Naive thymus-derived CD4-positive, alpha-beta T cell (primary cell): ENCODE measurements at regions not wholly inside any gene's neighbourhood (a gene's known extent, or its start where the extent isn't known, plus 50 kb on each side); places are given as distances from the start of the nearest gene placed in this dataset.
A peak's percentile ranks its signal among the peaks of the same experiment; 100 is the strongest.

ENCODE experiments used
- ATAC-seq: fragments of 150-1000 bp; cut with Tn5 transposase; 2 replicates; pipeline ENCODE4 v1.10.0; 2021; ENCODE audit warnings: mild to moderate bottlenecking, moderate library complexity
- CTCF ChIA-PET: fragments of 350-600 bp; sonication (Branson Sonifier 250); formaldehyde crosslinking; loops from one replicate; lab custom pipeline; 2021; ENCODE audit warnings: antibody characterized with exemption; lab: Charles Lee
- POLR2A ChIA-PET: fragments of 350-600 bp; sonication (Branson Sonifier 250); formaldehyde crosslinking; loops from one replicate; lab custom pipeline; 2021; ENCODE audit warnings: antibody characterized with exemption, inconsistent platforms; lab: Charles Lee
- DNase-seq, 9 donors: peaks; one replicate each; pipeline versions ENCODE4 v3.0.0 to v3.0.0-alpha.2; 2020 to 2022; ENCODE audit warnings: mixed read lengths in 1 of 9
- H3K27ac ChIP-seq: one replicate; pipeline ENCODE4 v1.7.0; 2013; ENCODE audit warnings: mild to moderate bottlenecking, low read depth, low read length, moderate library complexity
- H3K27me3 ChIP-seq, 2 donors: one replicate each; pipeline ENCODE4 v1.7.0; 2013; ENCODE audit warnings: low read length in 2 of 2, mild to moderate bottlenecking in 2 of 2, moderate library complexity in 2 of 2; ENCODE audit not compliant: control insufficient read depth in 2 of 2, insufficient read depth in 2 of 2
- H3K36me3 ChIP-seq, 3 experiments: 1 replicate in 2 of 3; 2 replicates in 1 of 3; pipeline ENCODE4 v1.7.0; 2013; ENCODE audit warnings: low read length in 3 of 3, mild to moderate bottlenecking in 3 of 3, moderate library complexity in 1 of 3; ENCODE audit not compliant: insufficient read depth in 3 of 3, control insufficient read depth in 2 of 3
- H3K4me1 ChIP-seq, 2 donors: one replicate each; pipeline ENCODE4 v1.7.0; 2013; ENCODE audit warnings: low read length in 2 of 2, mild to moderate bottlenecking in 2 of 2, moderate library complexity in 1 of 2; ENCODE audit not compliant: control insufficient read depth in 2 of 2, insufficient read depth in 2 of 2
- H3K4me3 ChIP-seq: 2 replicates; pipeline ENCODE4 v1.7.0; 2013; ENCODE audit warnings: mild to moderate bottlenecking, low read length
- H3K9me3 ChIP-seq, 3 experiments: 1 replicate in 2 of 3; 2 replicates in 1 of 3; pipeline ENCODE4 v1.7.0; 2013; ENCODE audit warnings: low read length in 3 of 3; ENCODE audit not compliant: control insufficient read depth in 2 of 3
- H3K27ac Mint-ChIP-seq, 9 donors: one replicate each; pipeline ENCODE4 v1.8.0; 2020 to 2022; ENCODE audit warnings: mixed read lengths in 9 of 9, mild to moderate bottlenecking in 8 of 9, moderate library complexity in 5 of 9, inconsistent platforms in 2 of 9
- H3K27me3 Mint-ChIP-seq, 5 donors: one replicate each; pipeline ENCODE4 v1.8.0; 2021 to 2022; ENCODE audit warnings: mixed read lengths in 5 of 5, mild to moderate bottlenecking in 1 of 5
- H3K36me3 Mint-ChIP-seq, 5 donors: one replicate each; pipeline ENCODE4 v1.8.0; 2020 to 2022; ENCODE audit warnings: mixed read lengths in 5 of 5, mild to moderate bottlenecking in 3 of 5, inconsistent platforms in 1 of 5
- H3K4me1 Mint-ChIP-seq, 7 donors: one replicate each; pipeline ENCODE4 v1.8.0; 2020 to 2022; ENCODE audit warnings: mixed read lengths in 7 of 7, mild to moderate bottlenecking in 3 of 7, inconsistent platforms in 1 of 7
- H3K4me3 Mint-ChIP-seq, 10 donors: one replicate each; pipeline ENCODE4 v1.8.0; 2020 to 2022; ENCODE audit warnings: mild to moderate bottlenecking in 10 of 10, mixed read lengths in 10 of 10, moderate library complexity in 6 of 10, inconsistent platforms in 2 of 10
- H3K9me3 Mint-ChIP-seq, 11 donors: one replicate each; pipeline ENCODE4 v1.8.0; 2020 to 2022; ENCODE audit warnings: mixed read lengths in 11 of 11, mild to moderate bottlenecking in 4 of 11, inconsistent platforms in 1 of 11, moderate library complexity in 1 of 11
- intact Hi-C, 2 donors: fragments of 100-400 bp; cut with micrococcal nuclease; formaldehyde crosslinking; loops; one replicate each; pipeline ENCODE4 v1.15.1; 2023

DNA sequence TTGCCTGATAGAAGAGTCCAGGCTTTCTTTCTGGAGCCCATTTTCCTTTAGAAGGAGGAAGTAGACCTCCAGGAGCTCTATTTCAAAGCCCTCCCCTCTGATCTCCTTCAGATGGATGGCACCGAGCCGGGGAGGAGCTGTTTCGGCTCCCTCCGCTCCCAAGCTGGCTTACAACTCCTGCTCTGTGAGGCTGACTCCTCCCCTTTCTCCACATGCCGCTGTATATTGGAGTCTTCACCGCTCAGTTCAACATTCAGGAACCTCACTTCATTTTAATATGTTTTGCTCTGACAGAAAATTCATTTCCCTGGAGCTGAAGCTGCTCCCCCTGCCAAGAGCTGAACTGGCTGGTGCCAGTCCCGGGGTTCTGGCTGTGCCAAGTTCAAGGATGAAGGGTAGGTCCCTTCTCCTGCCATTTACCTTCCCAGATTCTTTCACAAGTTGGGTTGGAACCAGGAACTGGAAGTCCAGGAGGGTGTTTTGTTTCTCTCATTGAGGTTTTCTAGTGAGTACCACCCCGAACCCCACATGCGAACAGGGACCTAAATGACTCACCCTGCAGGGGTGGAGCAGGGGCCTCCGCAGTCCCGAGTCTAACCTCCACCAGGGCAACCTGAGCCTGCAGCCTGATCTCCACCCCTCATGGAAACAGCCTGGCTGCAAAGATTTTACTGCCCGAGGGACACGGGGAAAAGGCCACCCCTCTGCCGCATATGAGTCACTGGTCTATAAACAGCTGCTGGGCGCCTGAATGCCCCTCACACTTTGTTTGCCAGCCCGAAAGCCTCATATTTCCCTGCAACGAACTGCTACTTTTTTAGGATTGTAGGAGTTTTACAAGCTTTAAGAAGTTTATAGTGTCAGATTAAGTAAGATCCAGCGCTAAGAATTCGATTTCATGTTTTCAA lies 68.6 kb upstream of the FOXA2 start:
- Histone ChIP-seq H3K27ac (no peak overlapping the region), H3K9me3 (no peaks in the 10 kb centered on the region), H3K36me3 (no peaks in the 10 kb centered on the region), H3K4me1 (no peaks in the 10 kb centered on the region), H3K27me3 (no peaks in the 10 kb centered on the region), H3K4me3 (no peak overlapping the region)
- Mint-ChIP-seq H3K27ac (no peak overlapping the region), H3K9me3 (peaks cover 0 to 5% (median 0%) of the 10 kb centered on the region in 11 donors), H3K27me3 (peaks cover 0 to 16% (median 0%) of the 10 kb centered on the region in 5 donors), H3K4me1 (peaks cover 0 to under 1% (median 0%) of the 10 kb centered on the region in 7 donors), H3K36me3 (no peaks in the 10 kb centered on the region), H3K4me3 (no peak overlapping the region)
- CTCF ChIA-PET, result no interaction called here
- intact Hi-C loops, result no loop called here
- DNase-seq, result no peak
- ATAC-seq, result no peak
- POLR2A ChIA-PET, result no interaction called here

DNA sequence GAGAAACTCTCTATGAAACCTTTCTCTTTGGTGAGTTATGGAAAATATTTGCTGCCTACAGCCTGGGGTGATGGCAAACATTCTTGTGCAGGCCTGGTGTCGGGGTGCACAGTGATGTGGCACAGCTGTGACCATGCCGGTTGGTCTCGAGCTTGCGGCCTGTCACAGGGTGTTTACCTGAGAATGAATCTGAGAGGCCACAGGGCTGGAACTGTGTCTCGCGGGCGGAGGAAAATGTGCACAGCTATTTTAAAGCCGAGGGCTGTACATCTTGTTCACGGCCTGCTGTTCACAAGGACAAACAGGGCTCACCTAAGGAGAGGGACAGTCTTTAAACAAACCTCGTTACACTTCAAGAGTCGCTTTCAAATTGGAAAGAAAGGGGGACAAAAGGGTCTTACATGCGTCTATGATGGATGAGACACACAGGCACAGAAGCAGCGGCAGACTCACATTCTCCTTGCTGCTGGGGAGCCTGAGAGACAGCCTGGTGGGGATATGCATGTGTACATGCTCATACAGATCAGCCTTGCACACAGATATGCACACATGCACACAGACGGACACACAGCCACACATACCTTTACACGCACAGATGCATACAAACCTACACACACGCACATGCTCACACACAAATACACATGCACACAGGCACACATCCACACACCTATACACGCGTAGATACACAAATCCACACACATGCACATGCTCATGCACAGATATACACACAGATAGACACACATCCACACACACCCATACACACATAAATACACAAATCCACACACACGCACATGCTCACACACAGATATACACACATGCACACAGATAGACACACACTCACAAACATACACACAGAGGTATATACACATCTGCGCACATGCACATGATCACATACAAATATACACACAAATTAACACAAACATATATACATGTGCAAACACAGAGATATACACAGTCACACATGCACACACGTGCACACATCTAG lies 69.6 kb upstream of the FOXA2 start:
- Histone ChIP-seq H3K9me3 (no peaks in the 10 kb centered on the region), H3K4me1 (no peaks in the 10 kb centered on the region), H3K27me3 (no peaks in the 10 kb centered on the region), H3K27ac (no peak overlapping the region), H3K4me3 (no peak overlapping the region), H3K36me3 (no peaks in the 10 kb centered on the region)
- CTCF ChIA-PET, result no interaction called here
- ATAC-seq (peak; percentile 18), DNase-seq (no peak)
- Mint-ChIP-seq H3K4me1 (peaks cover 0 to 2% (median 0%) of the 10 kb centered on the region in 7 donors), H3K27ac (no peak overlapping the region), H3K4me3 (no peak overlapping the region), H3K36me3 (no peaks in the 10 kb centered on the region), H3K9me3 (peaks cover 0 to 4% (median 0%) of the 10 kb centered on the region in 11 donors), H3K27me3 (peaks cover 0 to 16% (median 0%) of the 10 kb centered on the region in 5 donors)
- POLR2A ChIA-PET, result no interaction called here
- intact Hi-C loops, result no loop called here

DNA sequence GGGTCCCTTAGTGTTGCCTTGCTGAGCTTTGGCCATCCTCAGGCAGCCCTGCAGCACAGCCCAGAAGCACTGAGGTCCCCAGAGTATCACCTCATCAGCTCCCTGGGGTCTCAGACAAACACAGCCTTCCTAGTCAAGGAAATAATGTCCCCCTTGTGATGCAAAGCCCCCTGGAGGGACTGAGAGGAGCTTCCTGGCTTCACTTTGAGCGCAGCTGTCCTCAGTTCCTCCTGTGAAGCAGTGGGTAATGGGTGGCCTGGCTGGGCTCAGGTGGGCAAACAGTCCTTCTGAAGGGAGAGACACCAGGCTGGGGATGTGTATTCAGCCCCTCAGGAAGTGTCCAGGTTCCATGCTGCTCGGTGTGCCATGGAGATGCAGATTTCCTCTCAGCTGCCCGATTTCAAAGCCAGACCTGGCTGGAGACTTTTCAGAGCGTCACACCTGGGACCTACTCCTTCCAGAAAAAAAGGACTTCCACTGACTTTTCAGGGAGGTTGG lies 79.2 kb upstream of the FOXA2 start:
- CTCF ChIA-PET, result no interaction called here
- no peaks in the 10 kb centered on the region for H3K36me3 Mint-ChIP-seq
- peaks cover 0 to 13% (median 3%) of the 10 kb centered on the region in 11 donors for H3K9me3 Mint-ChIP-seq
- POLR2A ChIA-PET, result no interaction called here
- H3K27me3 Mint-ChIP-seq, result peaks cover 0 to 22% (median 16%) of the 10 kb centered on the region in 5 donors
- Histone ChIP-seq H3K9me3 (peaks cover 0 to 3% (median 0%) of the 10 kb centered on the region in 3 experiments), H3K27me3 (no peaks in the 10 kb centered on the region), H3K4me1 (no peaks in the 10 kb centered on the region), H3K4me3 (no peak overlapping the region), H3K36me3 (no peaks in the 10 kb centered on the region), H3K27ac (no peak overlapping the region)
- ATAC-seq (no peak), DNase-seq (no peak)
- intact Hi-C loops, result no loop called here
- no peak overlapping the region for H3K4me3 Mint-ChIP-seq
- peaks cover 0 to 2% (median 0%) of the 10 kb centered on the region in 7 donors for H3K4me1 Mint-ChIP-seq
- no peak overlapping the region for H3K27ac Mint-ChIP-seq

DNA sequence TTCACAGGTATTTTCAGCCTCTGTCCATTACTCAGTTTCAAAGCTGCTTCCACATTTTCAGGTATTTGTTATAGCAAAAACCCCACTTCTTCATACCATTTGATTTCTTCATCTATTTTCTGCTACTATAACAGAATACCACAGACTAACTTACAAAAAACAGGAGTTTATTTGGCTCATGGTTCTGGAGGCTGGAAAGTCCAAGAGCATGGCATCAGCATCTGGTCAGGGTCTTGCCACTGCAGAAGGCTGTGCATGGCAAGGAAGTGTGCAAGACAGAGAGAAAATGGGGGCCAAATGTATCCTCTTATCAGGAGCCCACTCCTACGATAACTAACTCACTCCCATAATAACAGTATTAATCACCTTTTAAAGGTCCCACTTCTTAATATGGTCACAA lies 82.8 kb upstream of the FOXA2 start:
- no peak overlapping the region for H3K27ac Mint-ChIP-seq
- Histone ChIP-seq H3K27ac (no peak overlapping the region), H3K27me3 (no peaks in the 10 kb centered on the region), H3K4me1 (no peaks in the 10 kb centered on the region), H3K4me3 (no peak overlapping the region), H3K36me3 (no peaks in the 10 kb centered on the region), H3K9me3 (peaks cover 0 to 8% (median 0%) of the 10 kb centered on the region in 3 experiments)
- no peak for ATAC-seq
- intact Hi-C loops, result no loop called here
- CTCF ChIA-PET, result no interaction called here
- no peak for DNase-seq
- POLR2A ChIA-PET, result no interaction called here
- H3K4me1 Mint-ChIP-seq, result peaks cover 0 to 2% (median 0%) of the 10 kb centered on the region in 7 donors
- H3K27me3 Mint-ChIP-seq, result peaks cover 0 to 22% (median 16%) of the 10 kb centered on the region in 5 donors
- H3K4me3 Mint-ChIP-seq, result no peak overlapping the region
- peaks cover 0 to 4% (median 0%) of the 10 kb centered on the region in 5 donors for H3K36me3 Mint-ChIP-seq
- H3K9me3 Mint-ChIP-seq, result peaks cover 6 to 23% (median 16%) of the 10 kb centered on the region in 11 donors

DNA sequence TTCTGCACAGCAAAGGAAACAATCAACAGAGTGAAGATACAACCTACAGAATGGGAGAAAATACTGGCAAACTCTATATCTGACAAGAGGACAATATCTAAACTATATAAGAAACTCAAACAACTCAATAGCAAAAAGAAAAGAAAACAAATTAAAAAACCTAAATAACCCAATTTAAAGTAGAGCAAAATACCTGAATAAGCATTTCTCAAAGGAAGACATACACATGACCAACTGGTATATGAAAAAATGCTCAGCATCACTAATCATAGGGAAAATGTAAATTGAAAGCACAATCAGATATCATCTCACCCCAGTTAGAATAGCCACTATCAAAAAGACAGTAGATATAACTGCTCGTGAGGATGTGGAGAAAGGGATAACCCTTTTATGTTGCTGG lies 87.8 kb upstream of the FOXA2 start:
- Mint-ChIP-seq H3K27ac (no peak overlapping the region), H3K36me3 (peaks cover 0 to 4% (median 0%) of the 10 kb centered on the region in 5 donors), H3K4me3 (no peak overlapping the region), H3K4me1 (no peaks in the 10 kb centered on the region), H3K9me3 (peaks cover 4 to 21% (median 16%) of the 10 kb centered on the region in 11 donors), H3K27me3 (peaks cover 0 to 19% (median 11%) of the 10 kb centered on the region in 5 donors)
- ChIA-PET POLR2A (no interaction called here), CTCF (no interaction called here)
- ATAC-seq, result no peak
- Histone ChIP-seq H3K9me3 (peaks cover 0 to 8% (median 0%) of the 10 kb centered on the region in 3 experiments), H3K4me3 (no peak overlapping the region), H3K27ac (no peak overlapping the region), H3K4me1 (no peaks in the 10 kb centered on the region), H3K27me3 (no peaks in the 10 kb centered on the region), H3K36me3 (no peaks in the 10 kb centered on the region)
- no peak for DNase-seq
- intact Hi-C loops, result no loop called here

DNA sequence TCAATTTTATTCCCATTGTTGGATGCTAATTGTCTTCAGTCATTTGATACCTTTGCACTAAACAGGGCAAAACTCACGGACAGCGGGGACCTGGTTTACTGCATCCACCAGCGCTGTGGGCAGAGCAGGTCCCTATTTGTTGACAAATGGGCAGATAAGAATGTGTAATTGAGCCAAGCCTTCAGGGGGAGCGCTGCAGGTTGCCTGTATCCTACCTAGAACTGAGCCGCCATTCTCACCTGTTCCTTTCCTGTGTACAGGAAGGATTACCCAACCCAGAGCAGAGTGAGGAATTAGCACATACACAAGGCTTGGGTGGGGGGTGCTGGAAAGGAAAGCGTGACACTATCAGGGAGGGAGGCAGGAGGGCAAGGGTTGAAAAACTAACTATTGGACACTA lies 89.1 kb upstream of the FOXA2 start:
- intact Hi-C loops, result no loop called here
- Histone ChIP-seq H3K36me3 (no peaks in the 10 kb centered on the region), H3K4me3 (no peak overlapping the region), H3K9me3 (peaks cover 0 to 8% (median 0%) of the 10 kb centered on the region in 3 experiments), H3K4me1 (no peaks in the 10 kb centered on the region), H3K27ac (no peak overlapping the region), H3K27me3 (no peaks in the 10 kb centered on the region)
- Mint-ChIP-seq H3K27ac (no peak overlapping the region), H3K9me3 (peaks cover 3 to 19% (median 9%) of the 10 kb centered on the region in 11 donors), H3K4me3 (no peak overlapping the region), H3K4me1 (no peaks in the 10 kb centered on the region), H3K36me3 (peaks cover 0 to 4% (median 0%) of the 10 kb centered on the region in 5 donors), H3K27me3 (peaks cover 0 to 8% (median 6%) of the 10 kb centered on the region in 5 donors)
- no peak for ATAC-seq
- POLR2A ChIA-PET, result no interaction called here
- DNase-seq, result no peak
- CTCF ChIA-PET, result no interaction called here
